ENCODE measurements at regions not wholly inside any gene's neighbourhood (a gene's known extent, or its start where the extent isn't known, plus 50 kb on each side); places are given as distances from the start of the nearest gene placed in this dataset.

DNA sequence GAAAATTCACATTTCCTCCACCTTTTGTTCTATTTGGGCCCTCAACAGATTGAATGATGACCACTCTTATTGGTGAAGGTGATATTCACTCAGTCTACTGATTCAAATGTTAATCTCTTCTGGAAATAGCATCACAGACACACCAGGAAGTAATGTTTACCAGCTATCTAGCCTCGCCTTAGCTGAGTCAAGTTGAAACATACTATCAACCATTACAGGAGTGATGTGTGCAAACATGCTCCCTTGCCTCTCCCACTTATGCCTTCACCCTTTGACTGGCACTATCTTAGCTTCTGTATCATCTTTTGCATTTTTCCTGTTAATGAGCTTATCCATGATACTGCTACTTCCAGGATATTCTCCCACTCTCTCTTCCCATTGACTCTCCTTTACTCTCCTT, 191.9 kb downstream of the CENPW start:
- ChIA-PET POLR2A (no interaction called here), CTCF (ENCODE audit: unreplicated experiment) (no interaction called here)
- Histone ChIP-seq H3K27ac (ENCODE audit: low read depth, low read length, poor library complexity, severe bottlenecking) (no peak overlapping the region), H2AFZ (ENCODE audit: low read length) (no peak overlapping the region), H3K4me2 (ENCODE audit: low read length) (no peak overlapping the region), H3K79me2 (ENCODE audit: insufficient read depth, low read depth, low read length) (no peaks in the 10 kb centered on the region), H4K20me1 (ENCODE audit: insufficient read depth, low read length) (no peaks in the 10 kb centered on the region), H3K9me2 (ENCODE audit: insufficient read depth, low read length) (no peaks in the 10 kb centered on the region), H3K36me3 (ENCODE audit: insufficient read depth, low read length) (no peaks in the 10 kb centered on the region), H3K9me3 (ENCODE audit: low read length) (no peaks in the 10 kb centered on the region), H3K4me3 (ENCODE audit: low read depth, low read length, poor library complexity, severe bottlenecking) (no peak overlapping the region), H3K4me1 (ENCODE audit: insufficient read depth, low read length, poor library complexity, severe bottlenecking) (no peaks in the 10 kb centered on the region)
- no TSS peak for BruUV-seq (replicated peaks)
- DNase-seq (ENCODE audit: low spot score), result no peak
- intact Hi-C loops (cut with micrococcal nuclease; ENCODE audit: unreplicated experiment), result no loop called here
- no peak for TF ChIP-seq EZH2phosphoT487 (IDR thresholded peaks at IDR 0.05; ENCODE audit: borderline replicate concordance, low read depth, low read length)
- TF ChIP-seq, protein P1, sequence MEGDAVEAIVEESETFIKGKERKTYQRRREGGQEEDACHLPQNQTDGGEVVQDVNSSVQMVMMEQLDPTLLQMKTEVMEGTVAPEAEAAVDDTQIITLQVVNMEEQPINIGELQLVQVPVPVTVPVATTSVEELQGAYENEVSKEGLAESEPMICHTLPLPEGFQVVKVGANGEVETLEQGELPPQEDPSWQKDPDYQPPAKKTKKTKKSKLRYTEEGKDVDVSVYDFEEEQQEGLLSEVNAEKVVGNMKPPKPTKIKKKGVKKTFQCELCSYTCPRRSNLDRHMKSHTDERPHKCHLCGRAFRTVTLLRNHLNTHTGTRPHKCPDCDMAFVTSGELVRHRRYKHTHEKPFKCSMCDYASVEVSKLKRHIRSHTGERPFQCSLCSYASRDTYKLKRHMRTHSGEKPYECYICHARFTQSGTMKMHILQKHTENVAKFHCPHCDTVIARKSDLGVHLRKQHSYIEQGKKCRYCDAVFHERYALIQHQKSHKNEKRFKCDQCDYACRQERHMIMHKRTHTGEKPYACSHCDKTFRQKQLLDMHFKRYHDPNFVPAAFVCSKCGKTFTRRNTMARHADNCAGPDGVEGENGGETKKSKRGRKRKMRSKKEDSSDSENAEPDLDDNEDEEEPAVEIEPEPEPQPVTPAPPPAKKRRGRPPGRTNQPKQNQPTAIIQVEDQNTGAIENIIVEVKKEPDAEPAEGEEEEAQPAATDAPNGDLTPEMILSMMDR (conservative IDR thresholded peaks at IDR 0.05; ENCODE audit: low read length), result no peak

DNA sequence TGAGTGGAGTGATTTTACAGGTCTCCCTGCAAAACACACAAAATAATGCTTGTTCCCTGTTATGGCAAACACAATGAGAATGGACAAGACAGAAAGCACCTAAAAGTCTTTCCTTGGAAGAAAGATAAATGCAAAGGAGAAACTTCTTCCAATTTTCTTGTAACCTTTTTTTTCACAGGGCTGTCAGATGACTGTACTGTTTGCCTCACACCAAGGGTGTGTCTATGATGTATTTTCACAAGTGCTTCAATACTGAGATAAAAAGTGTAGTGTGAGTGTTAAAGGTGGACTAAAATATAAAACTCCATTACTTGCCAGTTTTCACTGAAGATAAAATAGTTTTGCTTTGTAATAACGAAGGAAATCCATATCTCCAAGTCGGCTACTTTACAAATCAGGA, 194.5 kb downstream of the CENPW start:
- no TSS peak for BruUV-seq (replicated peaks)
- no peaks in the 10 kb centered on the region for H4K20me1 ChIP-seq (ENCODE audit: insufficient read depth, low read length)
- H2AFZ ChIP-seq (ENCODE audit: low read length), result no peak overlapping the region
- H3K36me3 ChIP-seq (ENCODE audit: insufficient read depth, low read length), result no peaks in the 10 kb centered on the region
- no peaks in the 10 kb centered on the region for H3K9me2 ChIP-seq (ENCODE audit: insufficient read depth, low read length)
- TF ChIP-seq, protein P1 (conservative IDR thresholded peaks at IDR 0.05; ENCODE audit: low read length), result no peak
- TF ChIP-seq EZH2phosphoT487 (IDR thresholded peaks at IDR 0.05; ENCODE audit: borderline replicate concordance, low read depth, low read length), result no peak
- no peak overlapping the region for H3K27ac ChIP-seq (ENCODE audit: low read depth, low read length, poor library complexity, severe bottlenecking)
- no peaks in the 10 kb centered on the region for H3K9me3 ChIP-seq (ENCODE audit: low read length)
- ChIA-PET CTCF (ENCODE audit: unreplicated experiment) (no interaction called here), POLR2A (no interaction called here)
- no peaks in the 10 kb centered on the region for H3K79me2 ChIP-seq (ENCODE audit: insufficient read depth, low read depth, low read length)
- no peak overlapping the region for H3K4me3 ChIP-seq (ENCODE audit: low read depth, low read length, poor library complexity, severe bottlenecking)
- no peak for DNase-seq (ENCODE audit: low spot score)
- no peak overlapping the region for H3K4me2 ChIP-seq (ENCODE audit: low read length)
- intact Hi-C loops (cut with micrococcal nuclease; ENCODE audit: unreplicated experiment), result no loop called here
- H3K4me1 ChIP-seq (ENCODE audit: insufficient read depth, low read length, poor library complexity, severe bottlenecking), result no peaks in the 10 kb centered on the region

DNA sequence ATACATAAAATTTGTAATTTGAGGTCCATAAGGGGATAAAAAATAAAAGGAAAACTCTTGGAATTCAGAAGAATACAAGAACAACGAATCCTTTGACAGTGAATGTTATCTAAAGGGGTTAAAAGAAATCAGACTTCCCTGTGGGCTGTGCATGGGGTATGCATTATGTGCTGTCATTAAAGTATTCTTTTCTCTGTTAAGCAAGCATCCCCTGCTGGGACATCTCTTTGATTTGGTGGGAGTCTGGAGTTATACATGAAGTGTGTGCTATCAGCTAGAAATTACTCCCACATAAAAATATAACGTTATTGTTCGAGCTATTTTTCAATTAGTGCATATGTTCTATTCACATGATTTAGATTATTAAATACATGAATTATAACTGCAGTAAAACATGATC, 195.2 kb downstream of the CENPW start:
- POLR2A ChIA-PET, result interaction anchor here (1.2 kb wide), 1 partner anchor 8 kb away, joined by 4 read pairs; no protein-coding TSS in a partner anchor
- H4K20me1 ChIP-seq (ENCODE audit: insufficient read depth, low read length), result no peaks in the 10 kb centered on the region
- no peaks in the 10 kb centered on the region for H3K79me2 ChIP-seq (ENCODE audit: insufficient read depth, low read depth, low read length)
- BruUV-seq (replicated peaks), result no TSS peak
- H3K36me3 ChIP-seq (ENCODE audit: insufficient read depth, low read length), result no peaks in the 10 kb centered on the region
- H3K9me2 ChIP-seq (ENCODE audit: insufficient read depth, low read length), result no peaks in the 10 kb centered on the region
- no peak overlapping the region for H2AFZ ChIP-seq (ENCODE audit: low read length)
- no peak for DNase-seq (ENCODE audit: low spot score)
- no peaks in the 10 kb centered on the region for H3K4me1 ChIP-seq (ENCODE audit: insufficient read depth, low read length, poor library complexity, severe bottlenecking)
- H3K27ac ChIP-seq (ENCODE audit: low read depth, low read length, poor library complexity, severe bottlenecking), result no peak overlapping the region
- no peak overlapping the region for H3K4me3 ChIP-seq (ENCODE audit: low read depth, low read length, poor library complexity, severe bottlenecking)
- intact Hi-C loops (cut with micrococcal nuclease; ENCODE audit: unreplicated experiment), result no loop called here
- no peaks in the 10 kb centered on the region for H3K9me3 ChIP-seq (ENCODE audit: low read length)
- H3K4me2 ChIP-seq (ENCODE audit: low read length), result no peak overlapping the region
- TF ChIP-seq, protein P1 (conservative IDR thresholded peaks at IDR 0.05; ENCODE audit: low read length), result no peak
- no peak for TF ChIP-seq EZH2phosphoT487 (IDR thresholded peaks at IDR 0.05; ENCODE audit: borderline replicate concordance, low read depth, low read length)
- CTCF ChIA-PET (ENCODE audit: unreplicated experiment), result no interaction called here
